ENCODE measurements at regions not wholly inside any gene's neighbourhood (a gene's known extent, or its start where the extent isn't known, plus 50 kb on each side); places are given as distances from the start of the nearest gene placed in this dataset.

DNA sequence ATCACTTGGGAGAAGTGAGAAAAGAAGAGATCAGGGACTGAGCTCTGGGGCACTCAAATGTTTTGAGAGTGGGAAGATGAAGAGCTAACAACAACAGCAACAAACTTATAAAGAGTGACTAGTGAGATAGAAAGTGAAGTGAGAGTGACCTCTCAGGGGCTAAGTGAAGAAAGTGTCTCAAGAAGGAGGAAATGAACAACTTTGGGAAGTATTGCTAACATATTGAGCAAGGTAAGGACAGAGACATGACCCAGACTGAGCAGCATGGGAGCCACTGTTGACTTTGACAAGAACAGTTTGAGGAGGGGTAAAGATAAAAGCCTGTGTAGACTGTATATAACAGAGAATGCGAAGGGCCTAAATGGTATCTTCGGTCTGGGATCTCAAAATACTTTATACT lies 155.1 kb upstream of the BTG1 start:
- H3K4me3 ChIP-seq: no peak overlapping the region
- no peaks in the 10 kb centered on the region; the same call in 2 of the 3 replicates for H3K9me3 ChIP-seq (replicated peaks; ENCODE audit: control insufficient read depth, insufficient read depth, low read length)
- intact Hi-C loops (cut with micrococcal nuclease; ENCODE audit: unreplicated experiment): no loop called here
- no peaks in the 10 kb centered on the region; the same call in 1 of the 2 replicates for H3K4me1 ChIP-seq (ENCODE audit: control insufficient read depth, insufficient read depth, low read length)
- ChIA-PET POLR2A (no interaction called here), CTCF (no interaction called here), SMC1A (ENCODE audit: uncharacterized antibody, unreplicated experiment) (no interaction called here), RAD21 (ENCODE audit: unreplicated experiment) (no interaction called here)
- in situ Hi-C loops (cut with MboI): no loop called here
- no peaks in the 10 kb centered on the region for H3K27me3 ChIP-seq (replicated peaks in 1 of 2; ENCODE audit: control insufficient read depth in 2 of 2, insufficient read depth in 2 of 2, low read length in 1 of 2)
- WGBS (ENCODE audit: insufficient coverage, insufficient replicate concordance, low lambda C conversion rate, missing lambda C conversion rate): 100% methylated on average over 2 of the region's 2 CpGs
- DNase-seq (ENCODE audit: low read depth, low spot score): no peak
- H3K36me3 ChIP-seq (ENCODE audit: control insufficient read depth in 2 of 2, insufficient read depth in 2 of 2, low read length in 1 of 2): no peaks in the 10 kb centered on the region
- H3K9ac ChIP-seq (ENCODE audit: control insufficient read depth, insufficient read depth, low read length): no peak overlapping the region
- H2AFZ ChIP-seq (ENCODE audit: control insufficient read depth, low read depth, low read length): no peak overlapping the region
- ATAC-seq: peak; percentile 26; the same call in 1 of the 3 replicates
- FAIRE-seq: peak; percentile 47
- TF ChIP-seq IKZF1 (conservative IDR thresholded peaks at IDR 0.05) (no peak), SREBF1 (IDR thresholded peaks at IDR 0.05; ENCODE audit: low read length) (no peak), ZSCAN29 (IDR thresholded peaks at IDR 0.05) (no peak), RELA (IDR thresholded peaks at IDR 0.05; ENCODE audit: borderline replicate concordance, partially characterized antibody) (no peak), RBBP5 (conservative IDR thresholded peaks at IDR 0.05) (no peak), EP300 (IDR thresholded peaks at IDR 0.05; ENCODE audit: borderline replicate concordance in 1 of 2, control insufficient read depth in 1 of 2, low read depth in 2 of 2, low read length in 2 of 2) (no peak), HDAC6 (IDR thresholded peaks at IDR 0.05; ENCODE audit: unreplicated experiment) (no peak), CREM (IDR thresholded peaks at IDR 0.05; ENCODE audit: low read depth) (no peak)
- TF ChIP-seq, protein P1, sequence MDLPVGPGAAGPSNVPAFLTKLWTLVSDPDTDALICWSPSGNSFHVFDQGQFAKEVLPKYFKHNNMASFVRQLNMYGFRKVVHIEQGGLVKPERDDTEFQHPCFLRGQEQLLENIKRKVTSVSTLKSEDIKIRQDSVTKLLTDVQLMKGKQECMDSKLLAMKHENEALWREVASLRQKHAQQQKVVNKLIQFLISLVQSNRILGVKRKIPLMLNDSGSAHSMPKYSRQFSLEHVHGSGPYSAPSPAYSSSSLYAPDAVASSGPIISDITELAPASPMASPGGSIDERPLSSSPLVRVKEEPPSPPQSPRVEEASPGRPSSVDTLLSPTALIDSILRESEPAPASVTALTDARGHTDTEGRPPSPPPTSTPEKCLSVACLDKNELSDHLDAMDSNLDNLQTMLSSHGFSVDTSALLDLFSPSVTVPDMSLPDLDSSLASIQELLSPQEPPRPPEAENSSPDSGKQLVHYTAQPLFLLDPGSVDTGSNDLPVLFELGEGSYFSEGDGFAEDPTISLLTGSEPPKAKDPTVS (IDR thresholded peaks at IDR 0.05; ENCODE audit: low read depth, low read length): no peak
- TF ChIP-seq, protein P2, sequence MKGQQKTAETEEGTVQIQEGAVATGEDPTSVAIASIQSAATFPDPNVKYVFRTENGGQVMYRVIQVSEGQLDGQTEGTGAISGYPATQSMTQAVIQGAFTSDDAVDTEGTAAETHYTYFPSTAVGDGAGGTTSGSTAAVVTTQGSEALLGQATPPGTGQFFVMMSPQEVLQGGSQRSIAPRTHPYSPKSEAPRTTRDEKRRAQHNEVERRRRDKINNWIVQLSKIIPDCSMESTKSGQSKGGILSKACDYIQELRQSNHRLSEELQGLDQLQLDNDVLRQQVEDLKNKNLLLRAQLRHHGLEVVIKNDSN (IDR thresholded peaks at IDR 0.05; ENCODE audit: borderline replicate concordance, extremely low read length, insufficient read depth, low read depth, low read length): no peak
- TF ChIP-seq, protein P3, sequence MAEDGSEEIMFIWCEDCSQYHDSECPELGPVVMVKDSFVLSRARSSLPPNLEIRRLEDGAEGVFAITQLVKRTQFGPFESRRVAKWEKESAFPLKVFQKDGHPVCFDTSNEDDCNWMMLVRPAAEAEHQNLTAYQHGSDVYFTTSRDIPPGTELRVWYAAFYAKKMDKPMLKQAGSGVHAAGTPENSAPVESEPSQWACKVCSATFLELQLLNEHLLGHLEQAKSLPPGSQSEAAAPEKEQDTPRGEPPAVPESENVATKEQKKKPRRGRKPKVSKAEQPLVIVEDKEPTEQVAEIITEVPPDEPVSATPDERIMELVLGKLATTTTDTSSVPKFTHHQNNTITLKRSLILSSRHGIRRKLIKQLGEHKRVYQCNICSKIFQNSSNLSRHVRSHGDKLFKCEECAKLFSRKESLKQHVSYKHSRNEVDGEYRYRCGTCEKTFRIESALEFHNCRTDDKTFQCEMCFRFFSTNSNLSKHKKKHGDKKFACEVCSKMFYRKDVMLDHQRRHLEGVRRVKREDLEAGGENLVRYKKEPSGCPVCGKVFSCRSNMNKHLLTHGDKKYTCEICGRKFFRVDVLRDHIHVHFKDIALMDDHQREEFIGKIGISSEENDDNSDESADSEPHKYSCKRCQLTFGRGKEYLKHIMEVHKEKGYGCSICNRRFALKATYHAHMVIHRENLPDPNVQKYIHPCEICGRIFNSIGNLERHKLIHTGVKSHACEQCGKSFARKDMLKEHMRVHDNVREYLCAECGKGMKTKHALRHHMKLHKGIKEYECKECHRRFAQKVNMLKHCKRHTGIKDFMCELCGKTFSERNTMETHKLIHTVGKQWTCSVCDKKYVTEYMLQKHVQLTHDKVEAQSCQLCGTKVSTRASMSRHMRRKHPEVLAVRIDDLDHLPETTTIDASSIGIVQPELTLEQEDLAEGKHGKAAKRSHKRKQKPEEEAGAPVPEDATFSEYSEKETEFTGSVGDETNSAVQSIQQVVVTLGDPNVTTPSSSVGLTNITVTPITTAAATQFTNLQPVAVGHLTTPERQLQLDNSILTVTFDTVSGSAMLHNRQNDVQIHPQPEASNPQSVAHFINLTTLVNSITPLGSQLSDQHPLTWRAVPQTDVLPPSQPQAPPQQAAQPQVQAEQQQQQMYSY (CRISPR knock-in tag; IDR thresholded peaks at IDR 0.05): no peak
- no peaks in the 10 kb centered on the region for H4K20me1 ChIP-seq (ENCODE audit: control insufficient read depth, insufficient read depth)
- no TSS peak for BruUV-seq (replicated peaks)
- H3K4me2 ChIP-seq (ENCODE audit: control insufficient read depth, insufficient read depth): no peak overlapping the region
- H3K27ac ChIP-seq (ENCODE audit: control insufficient read depth, insufficient read depth): no peak overlapping the region
- no peaks in the 10 kb centered on the region for H3K79me2 ChIP-seq (ENCODE audit: control insufficient read depth, insufficient read depth, low read length)

Data from GM12878 (cell line).